ENCODE measurements at regions not wholly inside any gene's neighbourhood (a gene's known extent, or its start where the extent isn't known, plus 50 kb on each side); places are given as distances from the start of the nearest gene placed in this dataset.

DNA sequence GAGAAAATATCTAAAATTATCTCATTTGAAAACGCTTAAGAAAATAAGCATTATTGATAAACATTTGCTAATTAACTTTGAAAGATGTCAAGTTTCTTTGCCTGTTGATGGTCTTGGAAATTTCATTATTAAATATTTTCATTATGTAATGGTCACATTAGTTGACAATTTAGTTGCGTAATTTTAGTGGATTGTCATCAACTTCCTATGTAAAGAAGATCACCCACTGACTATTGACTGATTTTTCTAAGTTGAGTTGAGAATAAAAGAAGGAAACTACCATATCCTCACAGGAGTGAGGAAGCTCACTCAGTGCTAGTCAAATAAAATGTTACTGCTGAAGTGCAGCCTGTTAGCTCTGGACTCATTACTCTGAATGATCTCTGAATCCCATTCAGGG, 79.9 kb upstream of the LY86 start:
- CTCF ChIA-PET: no interaction called here
- POLR2A ChIA-PET: no interaction called here
- TF ChIP-seq CBFB (CRISPR knock-in tag; IDR thresholded peaks at IDR 0.05; ENCODE audit: low read depth): no peak
- TF ChIP-seq, protein P1, sequence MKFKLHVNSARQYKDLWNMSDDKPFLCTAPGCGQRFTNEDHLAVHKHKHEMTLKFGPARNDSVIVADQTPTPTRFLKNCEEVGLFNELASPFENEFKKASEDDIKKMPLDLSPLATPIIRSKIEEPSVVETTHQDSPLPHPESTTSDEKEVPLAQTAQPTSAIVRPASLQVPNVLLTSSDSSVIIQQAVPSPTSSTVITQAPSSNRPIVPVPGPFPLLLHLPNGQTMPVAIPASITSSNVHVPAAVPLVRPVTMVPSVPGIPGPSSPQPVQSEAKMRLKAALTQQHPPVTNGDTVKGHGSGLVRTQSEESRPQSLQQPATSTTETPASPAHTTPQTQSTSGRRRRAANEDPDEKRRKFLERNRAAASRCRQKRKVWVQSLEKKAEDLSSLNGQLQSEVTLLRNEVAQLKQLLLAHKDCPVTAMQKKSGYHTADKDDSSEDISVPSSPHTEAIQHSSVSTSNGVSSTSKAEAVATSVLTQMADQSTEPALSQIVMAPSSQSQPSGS (CRISPR knock-in tag; IDR thresholded peaks at IDR 0.05; ENCODE audit: borderline replicate concordance, low read depth): no peak

DNA sequence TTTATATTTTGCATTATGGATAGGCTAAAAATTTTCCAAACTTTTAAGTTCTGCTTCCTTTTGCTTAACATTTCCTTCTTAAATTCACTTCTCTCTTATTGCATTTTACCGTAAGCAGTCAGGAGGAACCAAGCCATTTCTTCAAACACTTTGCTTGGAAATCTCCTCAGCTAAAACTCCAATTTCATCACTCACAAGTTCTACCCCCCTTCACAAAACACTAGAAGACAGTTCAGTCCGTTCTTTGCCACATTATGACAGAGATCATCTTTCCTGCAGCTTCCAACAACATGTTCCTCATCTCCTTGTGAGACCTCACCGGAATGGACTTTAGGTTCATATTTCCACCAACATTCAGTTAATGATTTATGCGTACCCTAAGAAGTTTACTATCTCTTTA, 79.2 kb upstream of the LY86 start:
- ATAC-seq: no peak
- CTCF ChIA-PET: no interaction called here
- H3K4me1 Mint-ChIP-seq: no peaks in the 10 kb centered on the region
- DNase-seq (ENCODE audit: low spot score): no peak
- no peaks in the 10 kb centered on the region for H3K27me3 Mint-ChIP-seq (ENCODE audit: low read depth)
- H3K27ac Mint-ChIP-seq: no peak overlapping the region
- TF ChIP-seq ZNF396 (CRISPR knock-in tag; IDR thresholded peaks at IDR 0.05; ENCODE audit: borderline replicate concordance): no peak
- TF ChIP-seq GTF2I (CRISPR knock-in tag; conservative IDR thresholded peaks at IDR 0.05): no peak
- no peak for TF ChIP-seq CREB1 (CRISPR knock-in tag; IDR thresholded peaks at IDR 0.05)
- TF ChIP-seq, protein P2, sequence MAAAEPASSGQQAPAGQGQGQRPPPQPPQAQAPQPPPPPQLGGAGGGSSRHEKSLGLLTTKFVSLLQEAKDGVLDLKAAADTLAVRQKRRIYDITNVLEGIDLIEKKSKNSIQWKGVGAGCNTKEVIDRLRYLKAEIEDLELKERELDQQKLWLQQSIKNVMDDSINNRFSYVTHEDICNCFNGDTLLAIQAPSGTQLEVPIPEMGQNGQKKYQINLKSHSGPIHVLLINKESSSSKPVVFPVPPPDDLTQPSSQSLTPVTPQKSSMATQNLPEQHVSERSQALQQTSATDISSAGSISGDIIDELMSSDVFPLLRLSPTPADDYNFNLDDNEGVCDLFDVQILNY (CRISPR knock-in tag; IDR thresholded peaks at IDR 0.05): no peak
- TF ChIP-seq, protein P3, sequence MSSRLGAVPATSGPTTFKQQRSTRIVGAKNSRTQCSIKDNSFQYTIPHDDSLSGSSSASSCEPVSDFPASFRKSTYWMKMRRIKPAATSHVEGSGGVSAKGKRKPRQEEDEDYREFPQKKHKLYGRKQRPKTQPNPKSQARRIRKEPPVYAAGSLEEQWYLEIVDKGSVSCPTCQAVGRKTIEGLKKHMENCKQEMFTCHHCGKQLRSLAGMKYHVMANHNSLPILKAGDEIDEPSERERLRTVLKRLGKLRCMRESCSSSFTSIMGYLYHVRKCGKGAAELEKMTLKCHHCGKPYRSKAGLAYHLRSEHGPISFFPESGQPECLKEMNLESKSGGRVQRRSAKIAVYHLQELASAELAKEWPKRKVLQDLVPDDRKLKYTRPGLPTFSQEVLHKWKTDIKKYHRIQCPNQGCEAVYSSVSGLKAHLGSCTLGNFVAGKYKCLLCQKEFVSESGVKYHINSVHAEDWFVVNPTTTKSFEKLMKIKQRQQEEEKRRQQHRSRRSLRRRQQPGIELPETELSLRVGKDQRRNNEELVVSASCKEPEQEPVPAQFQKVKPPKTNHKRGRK (CRISPR knock-in tag; IDR thresholded peaks at IDR 0.05; ENCODE audit: borderline replicate concordance): no peak
- no peak for TF ChIP-seq TCF7 (CRISPR knock-in tag; IDR thresholded peaks at IDR 0.05; ENCODE audit: low read depth)
- TF ChIP-seq, protein P4, sequence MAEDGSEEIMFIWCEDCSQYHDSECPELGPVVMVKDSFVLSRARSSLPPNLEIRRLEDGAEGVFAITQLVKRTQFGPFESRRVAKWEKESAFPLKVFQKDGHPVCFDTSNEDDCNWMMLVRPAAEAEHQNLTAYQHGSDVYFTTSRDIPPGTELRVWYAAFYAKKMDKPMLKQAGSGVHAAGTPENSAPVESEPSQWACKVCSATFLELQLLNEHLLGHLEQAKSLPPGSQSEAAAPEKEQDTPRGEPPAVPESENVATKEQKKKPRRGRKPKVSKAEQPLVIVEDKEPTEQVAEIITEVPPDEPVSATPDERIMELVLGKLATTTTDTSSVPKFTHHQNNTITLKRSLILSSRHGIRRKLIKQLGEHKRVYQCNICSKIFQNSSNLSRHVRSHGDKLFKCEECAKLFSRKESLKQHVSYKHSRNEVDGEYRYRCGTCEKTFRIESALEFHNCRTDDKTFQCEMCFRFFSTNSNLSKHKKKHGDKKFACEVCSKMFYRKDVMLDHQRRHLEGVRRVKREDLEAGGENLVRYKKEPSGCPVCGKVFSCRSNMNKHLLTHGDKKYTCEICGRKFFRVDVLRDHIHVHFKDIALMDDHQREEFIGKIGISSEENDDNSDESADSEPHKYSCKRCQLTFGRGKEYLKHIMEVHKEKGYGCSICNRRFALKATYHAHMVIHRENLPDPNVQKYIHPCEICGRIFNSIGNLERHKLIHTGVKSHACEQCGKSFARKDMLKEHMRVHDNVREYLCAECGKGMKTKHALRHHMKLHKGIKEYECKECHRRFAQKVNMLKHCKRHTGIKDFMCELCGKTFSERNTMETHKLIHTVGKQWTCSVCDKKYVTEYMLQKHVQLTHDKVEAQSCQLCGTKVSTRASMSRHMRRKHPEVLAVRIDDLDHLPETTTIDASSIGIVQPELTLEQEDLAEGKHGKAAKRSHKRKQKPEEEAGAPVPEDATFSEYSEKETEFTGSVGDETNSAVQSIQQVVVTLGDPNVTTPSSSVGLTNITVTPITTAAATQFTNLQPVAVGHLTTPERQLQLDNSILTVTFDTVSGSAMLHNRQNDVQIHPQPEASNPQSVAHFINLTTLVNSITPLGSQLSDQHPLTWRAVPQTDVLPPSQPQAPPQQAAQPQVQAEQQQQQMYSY (CRISPR knock-in tag; IDR thresholded peaks at IDR 0.05): no peak
- no peak for TF ChIP-seq TEAD4 (CRISPR knock-in tag; IDR thresholded peaks at IDR 0.05)
- TF ChIP-seq, protein P5, sequence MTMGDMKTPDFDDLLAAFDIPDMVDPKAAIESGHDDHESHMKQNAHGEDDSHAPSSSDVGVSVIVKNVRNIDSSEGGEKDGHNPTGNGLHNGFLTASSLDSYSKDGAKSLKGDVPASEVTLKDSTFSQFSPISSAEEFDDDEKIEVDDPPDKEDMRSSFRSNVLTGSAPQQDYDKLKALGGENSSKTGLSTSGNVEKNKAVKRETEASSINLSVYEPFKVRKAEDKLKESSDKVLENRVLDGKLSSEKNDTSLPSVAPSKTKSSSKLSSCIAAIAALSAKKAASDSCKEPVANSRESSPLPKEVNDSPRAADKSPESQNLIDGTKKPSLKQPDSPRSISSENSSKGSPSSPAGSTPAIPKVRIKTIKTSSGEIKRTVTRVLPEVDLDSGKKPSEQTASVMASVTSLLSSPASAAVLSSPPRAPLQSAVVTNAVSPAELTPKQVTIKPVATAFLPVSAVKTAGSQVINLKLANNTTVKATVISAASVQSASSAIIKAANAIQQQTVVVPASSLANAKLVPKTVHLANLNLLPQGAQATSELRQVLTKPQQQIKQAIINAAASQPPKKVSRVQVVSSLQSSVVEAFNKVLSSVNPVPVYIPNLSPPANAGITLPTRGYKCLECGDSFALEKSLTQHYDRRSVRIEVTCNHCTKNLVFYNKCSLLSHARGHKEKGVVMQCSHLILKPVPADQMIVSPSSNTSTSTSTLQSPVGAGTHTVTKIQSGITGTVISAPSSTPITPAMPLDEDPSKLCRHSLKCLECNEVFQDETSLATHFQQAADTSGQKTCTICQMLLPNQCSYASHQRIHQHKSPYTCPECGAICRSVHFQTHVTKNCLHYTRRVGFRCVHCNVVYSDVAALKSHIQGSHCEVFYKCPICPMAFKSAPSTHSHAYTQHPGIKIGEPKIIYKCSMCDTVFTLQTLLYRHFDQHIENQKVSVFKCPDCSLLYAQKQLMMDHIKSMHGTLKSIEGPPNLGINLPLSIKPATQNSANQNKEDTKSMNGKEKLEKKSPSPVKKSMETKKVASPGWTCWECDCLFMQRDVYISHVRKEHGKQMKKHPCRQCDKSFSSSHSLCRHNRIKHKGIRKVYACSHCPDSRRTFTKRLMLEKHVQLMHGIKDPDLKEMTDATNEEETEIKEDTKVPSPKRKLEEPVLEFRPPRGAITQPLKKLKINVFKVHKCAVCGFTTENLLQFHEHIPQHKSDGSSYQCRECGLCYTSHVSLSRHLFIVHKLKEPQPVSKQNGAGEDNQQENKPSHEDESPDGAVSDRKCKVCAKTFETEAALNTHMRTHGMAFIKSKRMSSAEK (CRISPR knock-in tag; IDR thresholded peaks at IDR 0.05; ENCODE audit: borderline replicate concordance): no peak
- TF ChIP-seq MYBL2 (CRISPR knock-in tag; IDR thresholded peaks at IDR 0.05): no peak
- TF ChIP-seq GABPB1 (CRISPR knock-in tag; IDR thresholded peaks at IDR 0.05): no peak
- TF ChIP-seq, protein P6, sequence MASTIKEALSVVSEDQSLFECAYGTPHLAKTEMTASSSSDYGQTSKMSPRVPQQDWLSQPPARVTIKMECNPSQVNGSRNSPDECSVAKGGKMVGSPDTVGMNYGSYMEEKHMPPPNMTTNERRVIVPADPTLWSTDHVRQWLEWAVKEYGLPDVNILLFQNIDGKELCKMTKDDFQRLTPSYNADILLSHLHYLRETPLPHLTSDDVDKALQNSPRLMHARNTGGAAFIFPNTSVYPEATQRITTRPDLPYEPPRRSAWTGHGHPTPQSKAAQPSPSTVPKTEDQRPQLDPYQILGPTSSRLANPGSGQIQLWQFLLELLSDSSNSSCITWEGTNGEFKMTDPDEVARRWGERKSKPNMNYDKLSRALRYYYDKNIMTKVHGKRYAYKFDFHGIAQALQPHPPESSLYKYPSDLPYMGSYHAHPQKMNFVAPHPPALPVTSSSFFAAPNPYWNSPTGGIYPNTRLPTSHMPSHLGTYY (CRISPR knock-in tag; IDR thresholded peaks at IDR 0.05): no peak
- TF ChIP-seq, protein P7, sequence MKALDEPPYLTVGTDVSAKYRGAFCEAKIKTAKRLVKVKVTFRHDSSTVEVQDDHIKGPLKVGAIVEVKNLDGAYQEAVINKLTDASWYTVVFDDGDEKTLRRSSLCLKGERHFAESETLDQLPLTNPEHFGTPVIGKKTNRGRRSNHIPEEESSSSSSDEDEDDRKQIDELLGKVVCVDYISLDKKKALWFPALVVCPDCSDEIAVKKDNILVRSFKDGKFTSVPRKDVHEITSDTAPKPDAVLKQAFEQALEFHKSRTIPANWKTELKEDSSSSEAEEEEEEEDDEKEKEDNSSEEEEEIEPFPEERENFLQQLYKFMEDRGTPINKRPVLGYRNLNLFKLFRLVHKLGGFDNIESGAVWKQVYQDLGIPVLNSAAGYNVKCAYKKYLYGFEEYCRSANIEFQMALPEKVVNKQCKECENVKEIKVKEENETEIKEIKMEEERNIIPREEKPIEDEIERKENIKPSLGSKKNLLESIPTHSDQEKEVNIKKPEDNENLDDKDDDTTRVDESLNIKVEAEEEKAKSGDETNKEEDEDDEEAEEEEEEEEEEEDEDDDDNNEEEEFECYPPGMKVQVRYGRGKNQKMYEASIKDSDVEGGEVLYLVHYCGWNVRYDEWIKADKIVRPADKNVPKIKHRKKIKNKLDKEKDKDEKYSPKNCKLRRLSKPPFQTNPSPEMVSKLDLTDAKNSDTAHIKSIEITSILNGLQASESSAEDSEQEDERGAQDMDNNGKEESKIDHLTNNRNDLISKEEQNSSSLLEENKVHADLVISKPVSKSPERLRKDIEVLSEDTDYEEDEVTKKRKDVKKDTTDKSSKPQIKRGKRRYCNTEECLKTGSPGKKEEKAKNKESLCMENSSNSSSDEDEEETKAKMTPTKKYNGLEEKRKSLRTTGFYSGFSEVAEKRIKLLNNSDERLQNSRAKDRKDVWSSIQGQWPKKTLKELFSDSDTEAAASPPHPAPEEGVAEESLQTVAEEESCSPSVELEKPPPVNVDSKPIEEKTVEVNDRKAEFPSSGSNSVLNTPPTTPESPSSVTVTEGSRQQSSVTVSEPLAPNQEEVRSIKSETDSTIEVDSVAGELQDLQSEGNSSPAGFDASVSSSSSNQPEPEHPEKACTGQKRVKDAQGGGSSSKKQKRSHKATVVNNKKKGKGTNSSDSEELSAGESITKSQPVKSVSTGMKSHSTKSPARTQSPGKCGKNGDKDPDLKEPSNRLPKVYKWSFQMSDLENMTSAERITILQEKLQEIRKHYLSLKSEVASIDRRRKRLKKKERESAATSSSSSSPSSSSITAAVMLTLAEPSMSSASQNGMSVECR (CRISPR knock-in tag; IDR thresholded peaks at IDR 0.05; ENCODE audit: borderline replicate concordance): no peak
- TF ChIP-seq CBFB (CRISPR knock-in tag; IDR thresholded peaks at IDR 0.05; ENCODE audit: low read depth): no peak
- H3K36me3 Mint-ChIP-seq: no peaks in the 10 kb centered on the region
- H3K4me3 Mint-ChIP-seq: no peak overlapping the region
- no peaks in the 10 kb centered on the region for H3K9me3 Mint-ChIP-seq
- POLR2A ChIA-PET: no interaction called here

More for the DNA sequence above, 79.9 kb upstream of the LY86 start:
- Mint-ChIP-seq H3K27me3 (ENCODE audit: low read depth) (no peaks in the 10 kb centered on the region; the same call in 1 of the 2 replicates), H3K36me3 (no peaks in the 10 kb centered on the region), H3K4me3 (no peak overlapping the region), H3K27ac (no peak overlapping the region), H3K9me3 (no peaks in the 10 kb centered on the region), H3K4me1 (no peaks in the 10 kb centered on the region)
- no peak for DNase-seq (ENCODE audit: low spot score)
- no peak for ATAC-seq
